ENCODE measurements at regions not wholly inside any gene's neighbourhood (a gene's known extent, or its start where the extent isn't known, plus 50 kb on each side); places are given as distances from the start of the nearest gene placed in this dataset.

DNA sequence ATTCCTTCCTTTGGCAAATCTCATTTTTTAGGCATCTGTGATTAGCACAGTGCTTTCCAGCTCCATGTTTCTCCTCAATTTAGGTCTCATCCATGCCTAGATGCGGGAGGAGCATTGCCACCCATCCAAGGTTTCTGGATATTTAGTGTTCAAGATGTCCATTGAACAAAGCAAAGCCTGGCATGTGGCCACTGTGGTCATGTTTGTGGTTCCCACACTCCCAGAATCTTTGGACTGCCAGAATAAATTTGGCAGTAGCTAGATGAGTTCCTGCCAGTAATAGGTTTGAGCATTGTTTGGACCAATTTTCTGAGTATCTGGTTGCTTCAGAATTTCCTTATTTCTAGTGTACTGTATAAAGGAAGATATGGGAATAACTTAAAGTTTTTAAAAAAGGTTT lies 1124.1 kb downstream of the ADGRL3 start:
- TF ChIP-seq CTCF (IDR thresholded peaks at IDR 0.05 in 2 of 3, conservative IDR thresholded peaks at IDR 0.05 in 1 of 3; ENCODE audit: control insufficient read depth in 2 of 3, extremely low read depth in 1 of 3, insufficient read depth in 1 of 3, low read depth in 3 of 3, low read length in 3 of 3) = no peak
- TF ChIP-seq POLR2AphosphoS5 (IDR thresholded peaks at IDR 0.05; ENCODE audit: low read length) = no peak
- TF ChIP-seq, protein P1, sequence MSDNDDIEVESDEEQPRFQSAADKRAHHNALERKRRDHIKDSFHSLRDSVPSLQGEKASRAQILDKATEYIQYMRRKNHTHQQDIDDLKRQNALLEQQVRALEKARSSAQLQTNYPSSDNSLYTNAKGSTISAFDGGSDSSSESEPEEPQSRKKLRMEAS (IDR thresholded peaks at IDR 0.05; ENCODE audit: low read depth, low read length) = no peak
- TF ChIP-seq CREB1 (IDR thresholded peaks at IDR 0.05; ENCODE audit: low read depth) = no peak
- no peak for TF ChIP-seq SUZ12 (IDR thresholded peaks at IDR 0.05; ENCODE audit: unreplicated experiment)
- no peak for TF ChIP-seq RELA (IDR thresholded peaks at IDR 0.05; ENCODE audit: borderline replicate concordance, partially characterized antibody)
- TF ChIP-seq EZH2 (IDR thresholded peaks at IDR 0.05; ENCODE audit: borderline replicate concordance, control insufficient read depth, low read depth, low read length) = no peak
- no peak for TF ChIP-seq ZZZ3 (IDR thresholded peaks at IDR 0.05; ENCODE audit: control insufficient read depth, insufficient read length, low read depth)
- no peak for TF ChIP-seq RAD51 (IDR thresholded peaks at IDR 0.05)

All from GM12878 (cell line).